Astrocyte (in vitro differentiated cells and primary cell): ENCODE measurements at regions not wholly inside any gene's neighbourhood (a gene's known extent, or its start where the extent isn't known, plus 50 kb on each side); places are given as distances from the start of the nearest gene placed in this dataset.

Experiments used
- DNase-seq: peaks from one replicate; pipeline ENCODE4 v3.0.0-alpha.2; 2010; ENCODE audit warnings: low read depth
- FAIRE-seq: peaks from 2 replicates; lab custom pipeline; 2011; peaks lifted over from hg19 to GRCh38; lab: Jason Lieb, UNC
- H2AFZ ChIP-seq: 2 replicates; pipeline ENCODE4 v1.6.0; 2012; ENCODE audit warnings: low read depth, low read length, inconsistent platforms
- H3K27ac ChIP-seq: 2 replicates; pipeline ENCODE4 v1.5.1; 2011; ENCODE audit warnings: low read depth, low read length, inconsistent platforms
- H3K27me3 ChIP-seq: 2 replicates; pipeline ENCODE4 v1.6.0; 2011; ENCODE audit warnings: low read length, inconsistent platforms; ENCODE audit not compliant: insufficient read depth
- H3K36me3 ChIP-seq: 2 replicates; pipeline ENCODE4 v1.5.1; 2011; ENCODE audit warnings: low read length, inconsistent platforms; ENCODE audit not compliant: insufficient read depth
- H3K4me1 ChIP-seq: 2 replicates; pipeline ENCODE4 v1.5.1; 2011; ENCODE audit warnings: low read length, inconsistent platforms; ENCODE audit not compliant: insufficient read depth
- H3K4me2 ChIP-seq: 2 replicates; pipeline ENCODE4 v1.6.0; 2012; ENCODE audit warnings: low read length, inconsistent platforms
- H3K4me3 ChIP-seq: 2 replicates; pipeline ENCODE4 v1.5.1; 2011; ENCODE audit warnings: low read depth, mild to moderate bottlenecking, low read length, inconsistent platforms; ENCODE audit not compliant: insufficient read depth
- H3K79me2 ChIP-seq: 2 replicates; pipeline ENCODE4 v1.6.0; 2012; ENCODE audit warnings: mild to moderate bottlenecking, low read length, inconsistent platforms; ENCODE audit not compliant: insufficient read depth
- H3K9ac ChIP-seq: 2 replicates; pipeline ENCODE4 v1.6.0; 2012; ENCODE audit warnings: mild to moderate bottlenecking, low read length, inconsistent platforms
- H3K9me3 ChIP-seq: 2 replicates; pipeline ENCODE4 v1.5.1; 2012; ENCODE audit warnings: low read depth, mild to moderate bottlenecking, low read length, inconsistent platforms; ENCODE audit not compliant: insufficient read depth
- H4K20me1 ChIP-seq: 2 replicates; pipeline ENCODE4 v1.6.0; 2012; ENCODE audit warnings: low read length, inconsistent platforms; ENCODE audit not compliant: insufficient read depth
- H3K27ac Mint-ChIP-seq: one replicate; pipeline ENCODE4 v1.8.0; 2021; ENCODE audit warnings: mild to moderate bottlenecking, mixed read lengths; ENCODE audit not compliant: unreplicated experiment
- H3K27me3 Mint-ChIP-seq: one replicate; pipeline ENCODE4 v1.8.0; 2021; ENCODE audit warnings: low read depth, mixed read lengths; ENCODE audit not compliant: unreplicated experiment
- H3K36me3 Mint-ChIP-seq: one replicate; pipeline ENCODE4 v1.8.0; 2021; ENCODE audit warnings: low read depth, mixed read lengths; ENCODE audit not compliant: unreplicated experiment
- H3K4me1 Mint-ChIP-seq: one replicate; pipeline ENCODE4 v1.8.0; 2021; ENCODE audit warnings: low read depth, mixed read lengths; ENCODE audit not compliant: unreplicated experiment
- H3K4me3 Mint-ChIP-seq: one replicate; pipeline ENCODE4 v1.8.0; 2021; ENCODE audit warnings: mild to moderate bottlenecking, moderate library complexity, mixed read lengths; ENCODE audit not compliant: unreplicated experiment
- H3K9me3 Mint-ChIP-seq: one replicate; pipeline ENCODE4 v1.8.0; 2021; ENCODE audit warnings: mild to moderate bottlenecking, mixed read lengths; ENCODE audit not compliant: unreplicated experiment
- EZH2 ChIP-seq: IDR thresholded peaks from 2 replicates; pipeline ENCODE4 v1.6.1; 2012; ENCODE audit warnings: mild to moderate bottlenecking, low read length, inconsistent platforms; ENCODE audit not compliant: insufficient read depth
- TF ChIP-seq, protein P1 (sequence below): IDR thresholded peaks from 2 replicates; pipeline ENCODE4 v1.5.1; 2011; ENCODE audit warnings: low read depth, mild to moderate bottlenecking, inconsistent platforms, low read length, moderate library complexity; ENCODE audit not compliant: insufficient read depth

DNA sequence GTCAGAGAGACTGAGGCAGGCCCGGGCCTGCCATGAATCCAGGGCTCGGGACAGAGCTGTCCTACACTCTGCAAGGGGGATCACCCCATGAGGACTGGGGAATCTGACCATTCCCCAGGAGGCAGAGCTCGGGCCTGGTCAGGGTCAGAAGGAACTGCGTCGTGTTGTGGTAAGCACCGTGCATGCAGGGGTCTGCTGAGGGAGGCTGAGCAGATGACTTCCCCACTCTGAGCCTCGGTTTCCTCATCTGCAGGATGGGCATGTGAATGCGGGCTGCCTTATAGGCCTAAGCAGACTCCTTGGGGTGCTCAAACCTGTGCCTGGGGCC lies 61.6 kb upstream of the IQSEC1 start:
- Histone ChIP-seq H3K79me2 (no peaks in the 10 kb centered on the region), H3K27ac (no peak overlapping the region), H3K27me3 (peaks cover 5% of the 10 kb centered on the region), H4K20me1 (no peaks in the 10 kb centered on the region), H3K4me2 (no peak overlapping the region), H3K4me1 (no peaks in the 10 kb centered on the region), H3K9ac (no peak overlapping the region), H3K4me3 (no peak overlapping the region), H3K9me3 (no peaks in the 10 kb centered on the region), H3K36me3 (no peaks in the 10 kb centered on the region), H2AFZ (no peak overlapping the region)
- H3K4me3 Mint-ChIP-seq, result no peak overlapping the region
- no peaks in the 10 kb centered on the region for H3K4me1 Mint-ChIP-seq
- H3K9me3 Mint-ChIP-seq, result no peaks in the 10 kb centered on the region
- TF ChIP-seq EZH2, result no peak
- TF ChIP-seq, protein P1, sequence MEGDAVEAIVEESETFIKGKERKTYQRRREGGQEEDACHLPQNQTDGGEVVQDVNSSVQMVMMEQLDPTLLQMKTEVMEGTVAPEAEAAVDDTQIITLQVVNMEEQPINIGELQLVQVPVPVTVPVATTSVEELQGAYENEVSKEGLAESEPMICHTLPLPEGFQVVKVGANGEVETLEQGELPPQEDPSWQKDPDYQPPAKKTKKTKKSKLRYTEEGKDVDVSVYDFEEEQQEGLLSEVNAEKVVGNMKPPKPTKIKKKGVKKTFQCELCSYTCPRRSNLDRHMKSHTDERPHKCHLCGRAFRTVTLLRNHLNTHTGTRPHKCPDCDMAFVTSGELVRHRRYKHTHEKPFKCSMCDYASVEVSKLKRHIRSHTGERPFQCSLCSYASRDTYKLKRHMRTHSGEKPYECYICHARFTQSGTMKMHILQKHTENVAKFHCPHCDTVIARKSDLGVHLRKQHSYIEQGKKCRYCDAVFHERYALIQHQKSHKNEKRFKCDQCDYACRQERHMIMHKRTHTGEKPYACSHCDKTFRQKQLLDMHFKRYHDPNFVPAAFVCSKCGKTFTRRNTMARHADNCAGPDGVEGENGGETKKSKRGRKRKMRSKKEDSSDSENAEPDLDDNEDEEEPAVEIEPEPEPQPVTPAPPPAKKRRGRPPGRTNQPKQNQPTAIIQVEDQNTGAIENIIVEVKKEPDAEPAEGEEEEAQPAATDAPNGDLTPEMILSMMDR, result no peak
- no peak overlapping the region for H3K27ac Mint-ChIP-seq
- FAIRE-seq (no peak), DNase-seq (no peak)
- H3K36me3 Mint-ChIP-seq, result peaks cover 3% of the 10 kb centered on the region
- H3K27me3 Mint-ChIP-seq, result peaks cover 21% of the 10 kb centered on the region

DNA sequence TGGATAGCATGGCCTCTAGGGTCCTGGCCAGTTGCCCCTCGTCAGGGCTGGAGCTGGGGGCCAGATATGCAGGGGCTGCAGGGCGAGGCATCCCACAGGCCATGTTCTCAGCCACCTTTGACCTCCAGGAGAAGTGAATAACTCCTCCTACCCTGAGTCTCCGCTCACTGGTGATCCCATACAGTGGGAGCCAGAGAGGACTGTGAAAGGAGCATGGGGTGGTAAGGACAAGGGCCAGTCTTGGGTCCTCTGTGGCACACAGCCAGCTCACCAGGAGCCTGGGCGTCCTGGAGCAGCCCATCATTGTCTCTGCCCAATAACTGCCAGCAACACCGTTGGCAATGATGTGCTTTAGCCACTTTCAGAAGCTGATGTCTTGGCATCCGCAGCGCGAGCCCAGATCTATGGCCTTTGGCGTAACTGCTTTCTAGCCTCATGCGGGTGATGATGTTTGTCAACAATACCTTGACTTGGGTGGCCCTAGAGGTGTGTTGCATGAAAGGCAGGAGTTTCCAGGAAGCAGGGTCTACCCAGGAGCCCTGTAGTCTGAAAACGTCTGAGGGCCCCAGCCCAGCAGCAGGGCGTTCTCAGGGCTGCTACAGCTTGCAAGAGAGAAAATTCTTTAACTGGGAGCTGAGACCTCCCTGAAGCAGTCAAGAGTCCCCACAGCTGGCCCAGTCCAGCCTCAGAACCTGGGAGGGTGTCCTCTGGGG lies 61.1 kb upstream of the IQSEC1 start:
- H3K9me3 Mint-ChIP-seq, result no peaks in the 10 kb centered on the region
- FAIRE-seq, result no peak
- H3K27me3 Mint-ChIP-seq, result peaks cover 20% of the 10 kb centered on the region
- no peaks in the 10 kb centered on the region for H3K4me1 ChIP-seq
- H3K4me3 Mint-ChIP-seq, result no peak overlapping the region
- no peak overlapping the region for H3K9ac ChIP-seq
- DNase-seq, result no peak
- no peaks in the 10 kb centered on the region for H3K4me1 Mint-ChIP-seq
- no peak for TF ChIP-seq EZH2
- TF ChIP-seq, protein P1, result no peak
- H2AFZ ChIP-seq, result no peak overlapping the region
- H3K27ac Mint-ChIP-seq, result no peak overlapping the region
- H3K4me3 ChIP-seq, result no peak overlapping the region
- H3K27me3 ChIP-seq, result peaks cover 5% of the 10 kb centered on the region
- peaks cover 3% of the 10 kb centered on the region for H3K36me3 Mint-ChIP-seq
- no peaks in the 10 kb centered on the region for H4K20me1 ChIP-seq
- no peaks in the 10 kb centered on the region for H3K36me3 ChIP-seq
- H3K4me2 ChIP-seq, result no peak overlapping the region
- no peaks in the 10 kb centered on the region for H3K9me3 ChIP-seq
- H3K27ac ChIP-seq, result no peak overlapping the region
- H3K79me2 ChIP-seq, result no peaks in the 10 kb centered on the region

- H3K9me3 Mint-ChIP-seq, result no peaks in the 10 kb centered on the region
- Histone ChIP-seq H3K27ac (no peak overlapping the region), H4K20me1 (no peaks in the 10 kb centered on the region), H3K27me3 (peaks cover 5% of the 10 kb centered on the region), H3K36me3 (no peaks in the 10 kb centered on the region), H3K9ac (no peak overlapping the region), H3K4me3 (no peak overlapping the region), H3K79me2 (no peaks in the 10 kb centered on the region), H3K4me2 (no peak overlapping the region), H2AFZ (no peak overlapping the region), H3K9me3 (no peaks in the 10 kb centered on the region), H3K4me1 (no peaks in the 10 kb centered on the region)
- H3K27me3 Mint-ChIP-seq, result peaks cover 17% of the 10 kb centered on the region
- H3K36me3 Mint-ChIP-seq, result peaks cover 3% of the 10 kb centered on the region
- no peak overlapping the region for H3K4me3 Mint-ChIP-seq
- no peak for DNase-seq
- no peak for TF ChIP-seq EZH2
- TF ChIP-seq, protein P1, result no peak
- H3K27ac Mint-ChIP-seq, result no peak overlapping the region
- no peak for FAIRE-seq
- no peaks in the 10 kb centered on the region for H3K4me1 Mint-ChIP-seq
These were observed 60.3 kb upstream of the IQSEC1 start for GRCh38 chr3:13133471-13133981.
